GM23248 (cell line): ENCODE measurements at regions not wholly inside any gene's neighbourhood (a gene's known extent, or its start where the extent isn't known, plus 50 kb on each side); places are given as distances from the start of the nearest gene placed in this dataset.

Experiments
- EZH2 ChIP-seq: fragments of 200-600 bp; sonication (generic); IDR thresholded peaks from 2 replicates; pipeline ENCODE4 v1.6.1; 2018; ENCODE audit warnings: antibody characterized with exemption, mild to moderate bottlenecking; ENCODE audit not compliant: insufficient read depth, poor library complexity, severe bottlenecking
- EZH2phosphoT487 ChIP-seq: fragments of 200-600 bp; sonication (generic); IDR thresholded peaks from 2 replicates; pipeline ENCODE4 v1.6.1; 2018; ENCODE audit warnings: antibody characterized with exemption, moderate library complexity, mild to moderate bottlenecking, low read depth; ENCODE audit not compliant: insufficient read depth

GRCh38 chr12:83971781-83972180 lies 940.8 kb downstream of the SLC6A15 start:
- TF ChIP-seq EZH2 (no peak), EZH2phosphoT487 (no peak)
